ENCODE measurements at regions not wholly inside any gene's neighbourhood (a gene's known extent, or its start where the extent isn't known, plus 50 kb on each side); places are given as distances from the start of the nearest gene placed in this dataset.
"Not testable (repeated sequence)": the region's sequence is repeated elsewhere in the genome, so short reads cannot be mapped to it uniquely, and the experiment has no call there.

DNA sequence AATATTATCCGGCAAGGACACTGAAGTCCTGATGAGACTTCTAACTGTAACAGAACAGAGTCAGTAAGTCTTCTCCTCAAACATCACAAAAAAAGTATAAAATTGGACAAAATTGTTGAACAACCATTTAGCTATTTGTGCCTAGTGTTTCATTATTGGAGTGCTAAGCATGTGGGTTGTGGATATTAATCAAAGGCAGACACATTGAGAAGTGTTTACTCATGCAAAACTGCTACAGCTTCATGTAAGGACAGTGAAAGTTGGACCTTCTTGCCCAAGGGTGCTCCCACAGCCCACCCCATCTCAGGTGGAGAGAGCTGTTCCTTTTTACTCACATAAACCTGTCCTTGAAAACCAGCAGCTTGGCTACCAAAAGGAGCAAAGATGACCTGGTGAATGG is 355.1 kb upstream of the DAB2 start:
- DNase-seq, result no peak

- DNase-seq, result no peak
Observed at GRCh38 chr5:39775797-39776365, 351.1 kb upstream of the DAB2 start.

DNA sequence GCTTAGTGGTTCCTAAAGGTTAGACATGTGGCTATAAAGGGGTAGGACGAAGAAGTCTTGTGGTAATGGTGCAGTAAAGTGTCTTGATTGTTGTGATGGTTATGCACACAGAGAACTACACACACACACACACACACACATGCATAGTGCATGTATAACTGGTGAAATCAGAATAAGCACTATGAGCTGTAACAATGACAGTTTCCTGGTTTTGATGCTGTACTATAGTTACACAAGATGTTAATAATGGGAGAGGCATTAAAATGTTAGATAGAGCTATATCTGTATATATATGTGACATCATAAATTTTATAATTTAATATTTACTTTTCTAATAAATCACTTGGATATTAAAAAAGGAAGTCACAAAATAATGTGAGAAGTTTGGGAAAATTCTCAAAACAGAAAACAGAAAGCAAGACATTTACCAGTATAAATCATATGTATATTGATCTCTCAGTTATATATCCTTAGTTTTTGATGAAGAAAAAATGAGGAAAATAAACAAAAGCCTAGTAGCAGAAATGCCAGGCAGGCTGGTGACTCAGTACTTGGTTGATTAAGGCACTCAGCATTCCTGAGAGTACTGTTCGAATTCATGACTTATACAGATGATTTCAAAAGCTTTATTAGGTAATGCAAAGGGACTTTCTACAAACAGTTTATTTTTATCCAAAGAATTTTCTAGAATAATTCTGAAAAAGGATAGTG is 350.5 kb upstream of the DAB2 start:
- DNase-seq, result no peak

- no peak for DNase-seq
Observed at GRCh38 chr5:39774605-39775004, 349.8 kb upstream of the DAB2 start.

DNA sequence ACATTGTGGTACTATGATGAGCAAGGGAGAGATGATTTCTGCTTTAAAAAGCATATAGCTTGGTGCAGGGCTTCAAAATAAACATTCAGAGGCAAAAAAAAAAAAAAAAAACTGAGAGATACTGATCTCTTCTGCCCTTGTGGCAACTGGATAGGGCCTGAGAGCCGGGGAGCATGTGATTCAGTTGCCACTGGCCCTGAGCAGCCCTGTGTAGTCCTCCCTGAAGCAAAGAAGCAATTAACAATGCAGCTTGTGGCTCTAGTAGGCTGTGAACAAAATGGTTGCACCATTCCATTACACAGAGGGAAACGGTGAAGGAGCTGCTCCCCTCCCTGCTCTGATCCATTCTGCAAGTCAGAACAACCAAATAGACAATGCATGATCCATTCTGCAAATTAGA is 347.5 kb upstream of the DAB2 start:
- DNase-seq, result no peak

- DNase-seq, result no peak
Observed at GRCh38 chr5:39767916-39768315, 343.1 kb upstream of the DAB2 start.

DNA sequence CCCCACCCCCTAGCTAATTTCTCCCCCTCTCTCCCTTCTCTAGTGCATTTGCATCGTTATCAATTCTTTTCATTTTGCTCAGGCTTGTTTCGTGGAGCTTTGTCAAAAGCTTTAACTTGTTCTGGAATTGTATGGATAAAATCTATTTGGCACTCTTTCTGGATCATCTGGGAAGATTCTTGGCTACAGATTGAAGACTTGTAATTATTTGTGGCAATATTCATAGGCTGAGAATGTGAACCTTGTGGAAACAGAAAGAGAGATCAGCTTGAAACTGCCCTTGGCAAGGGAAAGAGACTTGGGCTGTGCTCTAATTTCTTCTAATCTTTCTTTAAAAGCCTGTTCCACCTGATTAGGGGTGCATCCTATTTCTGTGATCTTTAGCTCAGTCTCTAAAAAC is 340.6 kb upstream of the DAB2 start:
- DNase-seq, result no peak

DNA sequence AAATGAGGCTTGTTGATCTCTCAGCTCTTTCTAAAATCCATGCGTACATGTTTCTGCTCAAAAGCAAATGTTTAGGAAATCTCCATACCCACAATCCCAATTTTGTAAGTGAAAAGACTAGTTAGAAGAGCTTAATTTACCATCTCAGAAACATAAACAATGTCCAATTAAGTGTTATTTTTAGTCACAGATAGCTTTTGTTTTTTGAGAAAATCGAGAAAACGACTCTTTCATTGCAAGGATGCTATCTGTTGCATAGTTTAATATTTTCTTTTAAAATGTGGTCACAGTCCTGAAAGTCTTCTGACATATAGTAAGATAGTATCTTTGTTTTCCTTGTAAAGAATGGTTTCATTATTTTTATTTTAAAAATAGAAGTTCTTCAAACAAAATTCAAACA is 338.0 kb upstream of the DAB2 start:
- no peak for DNase-seq

DNA sequence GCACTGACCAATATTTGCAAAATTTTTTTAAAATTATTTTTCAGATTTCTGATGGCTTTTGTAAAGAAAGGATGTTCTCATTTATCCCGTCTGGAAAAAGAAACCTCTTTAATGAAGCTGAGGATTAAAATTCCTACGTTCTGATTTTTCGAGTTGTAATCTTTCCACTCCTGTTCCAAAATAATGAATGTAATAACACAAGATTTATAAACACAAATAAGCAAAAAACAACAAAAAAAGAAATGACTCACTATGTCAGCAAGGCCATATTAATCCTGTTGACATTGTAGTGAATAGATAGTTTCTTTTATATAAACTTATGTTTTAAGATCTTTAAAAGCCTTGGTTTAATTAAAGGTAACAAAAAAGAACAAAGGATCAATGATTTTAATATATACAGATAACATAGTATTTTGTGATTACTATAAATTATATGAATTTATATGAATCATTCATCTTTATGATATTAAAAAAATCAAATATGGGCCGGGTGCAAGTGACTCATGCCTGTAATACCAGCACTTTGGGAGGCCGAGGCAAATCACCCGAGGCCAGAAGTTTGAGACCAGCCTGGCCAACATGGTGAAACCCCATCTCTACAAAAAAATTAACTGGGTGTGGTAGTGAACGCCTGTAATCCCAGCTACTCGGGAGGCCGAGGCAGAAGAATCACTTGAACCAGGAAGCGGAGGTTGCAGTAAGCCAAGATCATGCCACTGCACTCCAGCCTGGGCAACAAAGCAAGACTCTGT is 336.6 kb upstream of the DAB2 start:
- no peak for DNase-seq

- no peak for DNase-seq
Observed at GRCh38 chr5:39760385-39761198, 335.8 kb upstream of the DAB2 start.

GRCh38 chr5:39759701-39760100 is 334.9 kb upstream of the DAB2 start:
- DNase-seq, result no peak

DNA sequence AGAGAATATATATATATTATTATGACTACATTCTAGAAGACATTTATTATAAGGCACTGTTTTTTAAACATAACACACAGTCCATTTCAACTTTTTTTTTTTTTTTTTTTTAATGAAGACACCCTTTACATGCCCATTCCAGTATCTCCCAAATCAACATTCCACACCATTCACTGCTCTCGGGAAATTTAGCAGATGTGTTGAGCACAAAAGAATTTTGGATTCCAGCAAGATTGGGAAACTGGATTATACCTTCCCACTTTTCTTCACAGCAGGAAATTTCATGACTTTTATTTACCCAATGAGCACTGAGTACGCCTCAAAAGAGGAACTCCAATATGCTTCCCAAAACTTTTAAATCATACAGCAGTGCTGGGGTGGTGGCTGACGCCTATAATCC is 333.6 kb upstream of the DAB2 start:
- DNase-seq, result no peak

GRCh38 chr5:39757131-39757530 is 332.4 kb upstream of the DAB2 start:
- DNase-seq, result no peak

GRCh38 chr5:39755986-39756385 is 331.2 kb upstream of the DAB2 start:
- no peak for DNase-seq

DNA sequence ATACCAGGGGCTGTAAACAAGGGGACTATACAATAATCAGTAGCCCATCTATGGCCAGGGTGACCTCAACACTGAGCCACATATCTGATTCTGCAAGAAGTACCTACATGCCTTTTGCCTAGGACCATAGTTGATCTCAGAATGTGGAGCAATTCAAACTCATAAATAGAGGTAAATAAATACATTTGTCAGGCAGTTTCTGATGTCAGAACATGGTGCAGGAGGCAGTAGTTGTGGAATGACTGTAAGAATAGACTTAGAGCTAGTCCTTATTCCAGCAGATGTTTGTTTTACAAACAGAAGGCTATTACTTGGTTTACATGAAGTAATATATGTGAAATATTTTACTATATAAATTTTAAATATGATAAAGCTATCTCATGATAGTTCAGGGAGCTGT is 330.7 kb upstream of the DAB2 start:
- no peak for DNase-seq

DNA sequence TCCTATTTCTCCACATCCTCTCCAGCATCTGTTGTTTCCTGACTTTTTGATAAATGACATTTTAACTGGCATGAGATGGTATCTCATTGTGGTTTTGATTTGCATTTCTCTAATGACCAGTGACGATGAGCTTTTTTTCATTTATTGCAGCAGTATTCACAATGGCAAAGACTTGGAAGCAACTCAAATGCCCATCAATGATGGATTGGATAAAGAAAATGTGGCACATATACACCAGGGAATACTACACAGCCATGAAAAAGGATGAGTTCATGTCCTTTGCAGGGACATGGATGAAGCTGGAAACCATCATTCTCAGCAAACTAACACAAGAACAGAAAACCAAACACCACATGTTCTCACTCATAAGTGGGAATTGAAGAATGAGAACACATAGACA is 329.0 kb upstream of the DAB2 start:
- DNase-seq, result not testable (repeated sequence)

DNA sequence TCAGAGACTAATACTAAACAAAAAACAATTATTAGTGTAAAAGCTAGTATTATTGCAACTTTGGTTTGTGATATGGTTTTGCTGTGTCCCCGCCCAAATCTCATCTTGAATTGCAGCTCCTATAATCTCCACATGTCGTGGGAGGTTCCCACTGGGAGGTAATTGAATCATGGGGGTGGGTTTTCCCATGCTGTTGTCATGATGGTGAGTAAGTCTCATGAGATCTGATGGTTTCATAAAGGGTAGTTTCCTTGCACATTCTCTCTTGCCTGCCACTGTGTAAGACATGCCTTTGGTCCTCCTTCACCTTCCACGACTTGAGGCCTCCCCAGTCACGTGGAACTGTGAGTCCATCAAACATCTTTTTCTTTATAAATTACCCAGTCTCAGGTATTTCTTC is 325.9 kb upstream of the DAB2 start:
- no peak for DNase-seq

DNA sequence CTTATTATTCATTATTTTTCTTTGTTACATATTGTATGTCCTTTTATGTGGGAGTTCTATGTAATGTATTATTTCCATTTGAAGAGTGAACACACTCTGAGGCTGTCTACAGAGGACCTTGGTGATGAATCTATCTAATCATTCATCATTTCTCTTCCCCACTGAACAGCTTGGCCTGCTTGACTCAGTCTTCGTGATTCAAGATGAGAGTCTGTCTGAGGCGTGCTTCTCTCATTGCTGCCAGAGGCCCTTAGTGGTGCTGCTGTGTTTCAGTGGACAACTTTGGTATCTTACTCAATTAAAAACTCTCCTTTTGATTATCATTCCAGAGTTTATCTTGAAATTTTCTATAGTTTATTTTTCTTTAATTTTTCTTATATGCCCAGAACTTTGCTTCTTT is 318.1 kb upstream of the DAB2 start:
- DNase-seq, result no peak

DNA sequence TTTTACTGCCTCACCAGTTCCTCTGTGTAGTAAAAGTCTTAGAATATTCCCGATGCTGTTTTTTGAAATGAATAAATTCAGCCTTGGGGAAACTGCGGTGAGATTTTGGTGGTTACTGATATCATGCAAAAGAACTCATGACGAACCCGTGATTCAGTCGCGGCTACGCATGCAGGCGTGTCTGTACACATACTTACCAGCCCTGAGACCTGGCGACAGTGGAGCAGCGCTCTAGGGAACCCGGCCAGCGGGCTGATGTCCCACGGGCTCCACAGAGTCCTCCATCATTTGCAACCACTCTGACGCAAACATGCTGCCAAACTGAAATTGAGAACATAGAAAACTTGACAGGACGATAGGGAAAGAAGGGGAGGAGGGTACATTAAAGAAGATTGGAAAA is 315.6 kb upstream of the DAB2 start:
- DNase-seq, result no peak

GRCh38 chr5:39732166-39732565 is 307.4 kb upstream of the DAB2 start:
- DNase-seq, result no peak

GRCh38 chr5:39730699-39731098 is 305.9 kb upstream of the DAB2 start:
- no peak for DNase-seq

DNA sequence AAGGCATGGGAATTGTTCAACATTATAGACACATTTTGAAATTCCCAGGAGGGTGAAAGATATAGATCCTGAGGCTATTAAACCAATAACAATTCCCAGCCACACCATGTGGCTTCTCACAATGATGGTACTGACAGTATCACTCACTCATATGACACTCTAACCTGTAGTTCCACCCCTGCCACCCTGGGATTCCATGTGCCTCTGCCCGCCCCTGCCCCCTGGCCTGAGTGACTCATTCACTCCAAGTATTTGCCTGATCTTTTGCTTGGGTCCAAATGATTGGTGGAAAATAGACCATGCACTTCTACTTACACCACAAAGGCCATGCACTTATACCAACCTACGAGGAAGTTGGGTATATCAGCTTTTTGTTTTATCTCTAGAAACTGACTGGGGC is 305.2 kb upstream of the DAB2 start:
- DNase-seq, result no peak

DNA sequence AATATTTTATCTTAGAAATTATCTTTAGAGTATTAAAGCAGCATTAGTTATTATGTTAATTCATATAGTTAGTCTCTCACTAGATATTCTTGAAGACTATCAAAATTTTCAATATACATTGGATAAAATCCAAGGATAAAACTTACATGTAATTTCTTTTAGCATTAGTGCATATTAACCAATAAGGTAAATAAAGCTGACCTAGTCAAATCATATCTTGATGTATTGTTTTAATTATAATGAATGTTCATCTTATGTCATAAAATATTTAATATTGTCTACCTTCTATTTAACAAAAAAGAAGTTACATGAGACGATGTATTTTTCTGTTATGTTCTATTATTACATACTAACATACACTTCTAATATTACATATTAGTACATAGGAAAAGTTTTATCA is 301.7 kb upstream of the DAB2 start:
- no peak for DNase-seq

- DNase-seq, result no peak
Observed at GRCh38 chr5:39721394-39721793, 296.6 kb upstream of the DAB2 start.
